Spleen (tissue), 11 donors: ENCODE measurements at regions not wholly inside any gene's neighbourhood (a gene's known extent, or its start where the extent isn't known, plus 50 kb on each side); places are given as distances from the start of the nearest gene placed in this dataset.
"Not testable (repeated sequence)": the region's sequence is repeated elsewhere in the genome, so short reads cannot be mapped to it uniquely, and the experiment has no call there.

Experiments
- DNase-seq: peaks from one replicate; pipeline ENCODE4 v3.0.0-alpha.2; 2020
- H3K27ac ChIP-seq, 8 donors: fragments of 200-600 bp; sonication (generic) in 7 of 8; 1 replicate in 4 of 8; 2 replicates in 4 of 8; pipeline versions ENCODE4 v1.5.0 to v1.8.0; 2016 to 2021; ENCODE audit warnings: inconsistent platforms in 4 of 8, mild to moderate bottlenecking in 4 of 8, moderate library complexity in 1 of 8
- H3K27me3 ChIP-seq, 7 donors: fragments of 200-600 bp; sonication (generic) in 6 of 7; replicated peaks in 1 of 7; 1 replicate in 4 of 7; 2 replicates in 3 of 7; pipeline versions ENCODE4 v1.5.0 to v1.8.0; 2016 to 2021; ENCODE audit warnings: inconsistent platforms in 3 of 7, mild to moderate bottlenecking in 1 of 7
- H3K36me3 ChIP-seq, 6 donors: fragments of 200-600 bp; sonication (generic) in 5 of 6; 1 replicate in 4 of 6; 2 replicates in 2 of 6; pipeline versions ENCODE4 v1.5.0 to v1.8.0; 2016 to 2021; ENCODE audit warnings: inconsistent platforms in 2 of 6
- H3K4me1 ChIP-seq, 6 donors: fragments of 200-600 bp; sonication (generic) in 5 of 6; 1 replicate in 3 of 6; 2 replicates in 3 of 6; pipeline versions ENCODE4 v1.5.0 to v1.8.0; 2016 to 2021; ENCODE audit warnings: inconsistent platforms in 3 of 6
- H3K4me3 ChIP-seq, 8 donors: fragments of 200-600 bp; sonication (generic) in 7 of 8; 1 replicate in 4 of 8; 2 replicates in 4 of 8; pipeline versions ENCODE4 v1.5.0 to v1.8.0; 2016 to 2021; ENCODE audit warnings: inconsistent platforms in 4 of 8, mild to moderate bottlenecking in 4 of 8, moderate library complexity in 2 of 8
- H3K9me3 ChIP-seq, 8 donors: fragments of 200-600 bp; sonication (generic) in 7 of 8; 1 replicate in 4 of 8; 2 replicates in 4 of 8; pipeline versions ENCODE4 v1.5.0 to v1.8.0; 2016 to 2021; ENCODE audit warnings: inconsistent platforms in 4 of 8
- WGBS, 5 donors: extraction: QIAGEN DNeasy Blood & Tissue Kit in 3 of 5; methylation state at CpG; one replicate each; pipeline versions ENCODE4 v1.1.5 to v1.1.7; 2013 to 2018; 5-methylcytosine and 5-hydroxymethylcytosine counted together
- intact Hi-C: fragments of 100-400 bp; cut with DNase I; formaldehyde crosslinking; loops from one replicate; pipeline ENCODE4 v1.15.0; 2023; ENCODE audit warnings: low total_unique reads
- donor health status: healthy with polysubstance abuse.
- donor health status: DM: no; HTN: no; CAD: no; lungs with moderate emphysema.
- donor health status: DM: no; HTN: no; CAD: no.
- donor health status: Bipolar disorder and iron deficiency.
- donor health status: healthy.
- donor health status: DM: no; HTN: no; CAD: no.
- donor health status: DM: yes; HTN: yes; CAD: no.

DNA sequence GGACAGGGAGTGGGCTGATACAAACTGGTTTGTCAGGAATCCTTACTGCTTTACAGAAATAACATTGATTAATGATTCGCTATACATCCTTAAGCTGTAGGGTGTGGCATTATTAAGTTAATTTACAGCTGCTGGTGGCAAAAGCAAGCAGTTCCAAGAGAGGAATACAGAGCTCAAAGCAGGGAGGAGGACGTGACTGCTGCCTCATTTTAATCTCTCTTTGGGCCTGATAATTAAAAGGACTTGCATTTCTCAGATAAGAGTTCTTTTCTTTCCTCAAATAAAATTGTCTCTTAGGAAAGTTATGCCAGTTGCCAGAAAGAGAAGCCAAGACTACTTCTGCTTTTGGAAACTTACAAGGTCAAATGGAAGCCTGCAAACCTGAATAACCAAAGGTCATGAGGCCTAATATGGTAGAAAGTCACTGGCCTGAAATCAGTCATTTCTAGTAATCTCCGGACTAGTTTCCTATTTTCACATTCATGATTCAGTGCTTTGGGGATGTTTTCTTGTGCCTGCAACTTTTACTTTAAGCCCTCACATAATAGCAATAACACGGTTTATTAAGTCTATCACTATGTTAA lies 426.2 kb upstream of the SPATA31A3 start:
- H3K36me3 ChIP-seq, intact Hi-C loops, H3K9me3 ChIP-seq, H3K4me1 ChIP-seq, H3K27ac ChIP-seq, DNase-seq, H3K4me3 ChIP-seq, H3K27me3 ChIP-seq: not testable (repeated sequence)
- WGBS, 5 donors, result no CpG with 5 or more reads among the region's 4 CpGs

DNA sequence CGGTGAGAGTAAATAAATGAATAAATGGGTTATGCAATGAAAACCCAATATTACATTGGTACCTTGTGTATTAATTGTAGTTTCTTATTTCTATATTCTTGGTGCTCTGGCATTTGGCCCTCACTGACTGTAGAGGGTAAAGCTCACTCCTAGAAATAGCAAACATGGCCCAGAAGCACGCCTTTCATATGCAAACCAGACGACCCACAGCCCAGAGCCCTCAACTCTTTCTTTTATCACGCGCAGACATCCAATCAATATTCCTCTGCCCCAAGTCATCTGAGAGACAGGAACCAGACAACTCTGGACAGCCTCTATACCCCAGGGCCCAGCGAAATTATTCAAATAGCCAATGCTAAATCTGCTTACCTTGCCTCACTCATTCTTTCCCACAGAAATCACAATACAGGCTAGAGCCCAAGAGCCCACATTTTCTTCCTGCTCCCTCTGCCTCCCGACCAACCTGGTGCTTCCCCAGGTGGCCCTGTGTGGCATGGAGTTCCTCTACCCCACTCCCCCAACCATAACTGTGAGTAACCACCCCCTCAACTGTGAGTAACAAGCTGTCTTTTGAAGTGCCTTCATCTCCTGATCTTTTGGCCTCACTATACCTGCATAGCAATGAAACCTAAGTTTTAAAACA lies 425.1 kb upstream of the SPATA31A3 start:
- H3K4me3 ChIP-seq, H3K4me1 ChIP-seq, intact Hi-C loops, H3K9me3 ChIP-seq, DNase-seq, H3K27me3 ChIP-seq, H3K36me3 ChIP-seq, H3K27ac ChIP-seq: not testable (repeated sequence)
- WGBS, 5 donors, result 78 to 100% (median 95%) methylated on average over 1 of the region's 7 CpGs

GRCh38 chr9:67416639-67417038 lies 424.3 kb upstream of the SPATA31A3 start:
- H3K27ac ChIP-seq, H3K9me3 ChIP-seq, DNase-seq, H3K4me1 ChIP-seq, H3K27me3 ChIP-seq, H3K36me3 ChIP-seq, intact Hi-C loops, H3K4me3 ChIP-seq: not testable (repeated sequence)
- WGBS, 5 donors, result 40 to 76% (median 73%) methylated on average over 1 to 3 of the region's 6 CpGs

DNA sequence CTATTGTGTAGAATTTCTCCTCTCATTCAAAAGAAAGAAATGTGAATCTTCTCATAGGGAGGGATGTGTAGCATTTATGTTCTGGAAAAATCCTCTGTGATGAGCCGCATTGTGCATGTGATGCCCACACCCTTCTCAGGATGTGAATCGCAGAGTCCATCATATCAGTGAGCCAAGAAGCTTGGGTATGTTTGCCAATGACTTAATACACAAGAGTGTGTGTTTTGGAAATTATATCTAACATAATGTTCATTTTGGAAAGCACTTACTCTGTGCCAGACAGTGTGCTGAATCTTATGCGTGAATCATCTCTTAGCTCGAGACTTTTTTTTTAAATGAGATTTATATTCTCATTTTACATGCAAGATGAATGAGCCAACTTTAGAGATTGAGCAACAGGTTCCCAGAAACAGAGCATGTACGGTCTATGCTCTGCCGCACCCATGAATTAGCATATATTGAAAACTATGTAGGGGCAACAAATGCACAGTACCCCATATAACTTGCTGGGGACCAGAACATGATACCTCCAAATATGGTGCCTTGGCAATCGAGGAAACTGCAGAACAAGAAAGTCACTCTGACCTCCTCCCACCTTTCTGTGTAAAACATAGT lies 418.4 kb upstream of the SPATA31A3 start:
- intact Hi-C loops, DNase-seq, H3K27ac ChIP-seq, H3K4me3 ChIP-seq, H3K9me3 ChIP-seq, H3K4me1 ChIP-seq, H3K27me3 ChIP-seq, H3K36me3 ChIP-seq: not testable (repeated sequence)
- WGBS, 5 donors, result 58 to 70% (median 65%) methylated on average over 3 to 5 of the region's 7 CpGs

- H3K4me3 ChIP-seq, H3K27me3 ChIP-seq, H3K27ac ChIP-seq, H3K4me1 ChIP-seq, H3K36me3 ChIP-seq, DNase-seq, intact Hi-C loops, H3K9me3 ChIP-seq: not testable (repeated sequence)
- WGBS, 5 donors, result no CpG with 5 or more reads among the region's 4 CpGs
Observed at GRCh38 chr9:67403739-67404138, 411.4 kb upstream of the SPATA31A3 start.

- intact Hi-C loops, DNase-seq, H3K4me1 ChIP-seq, H3K27me3 ChIP-seq, H3K36me3 ChIP-seq, H3K4me3 ChIP-seq, H3K27ac ChIP-seq, H3K9me3 ChIP-seq: not testable (repeated sequence)
- 64 to 76% (median 66%) methylated on average over 2 of the region's 2 CpGs for WGBS, 5 donors
Observed at GRCh38 chr9:67397731-67398130, 405.4 kb upstream of the SPATA31A3 start.

- H3K4me3 ChIP-seq, H3K27ac ChIP-seq, H3K36me3 ChIP-seq, H3K9me3 ChIP-seq, intact Hi-C loops, DNase-seq, H3K4me1 ChIP-seq, H3K27me3 ChIP-seq: not testable (repeated sequence)
- no CpG with 5 or more reads among the region's 5 CpGs for WGBS, 5 donors
Observed at GRCh38 chr9:67394782-67395181, 402.4 kb upstream of the SPATA31A3 start.

- H3K27ac ChIP-seq, H3K4me1 ChIP-seq, H3K9me3 ChIP-seq, H3K4me3 ChIP-seq, H3K27me3 ChIP-seq, H3K36me3 ChIP-seq, intact Hi-C loops, DNase-seq: not testable (repeated sequence)
- 54% methylated on average over 2 of the region's 4 CpGs; no CpG with 5 or more reads in 4 of the 5 donors for WGBS, 5 donors
Observed at GRCh38 chr9:67394038-67394437, 401.7 kb upstream of the SPATA31A3 start.

GRCh38 chr9:67369664-67370063 lies 377.3 kb upstream of the SPATA31A3 start:
- H3K9me3 ChIP-seq, intact Hi-C loops, DNase-seq, H3K4me1 ChIP-seq, H3K4me3 ChIP-seq, H3K36me3 ChIP-seq, H3K27me3 ChIP-seq, H3K27ac ChIP-seq: not testable (repeated sequence)
- WGBS, 5 donors, result no CpG with 5 or more reads among the region's 2 CpGs

DNA sequence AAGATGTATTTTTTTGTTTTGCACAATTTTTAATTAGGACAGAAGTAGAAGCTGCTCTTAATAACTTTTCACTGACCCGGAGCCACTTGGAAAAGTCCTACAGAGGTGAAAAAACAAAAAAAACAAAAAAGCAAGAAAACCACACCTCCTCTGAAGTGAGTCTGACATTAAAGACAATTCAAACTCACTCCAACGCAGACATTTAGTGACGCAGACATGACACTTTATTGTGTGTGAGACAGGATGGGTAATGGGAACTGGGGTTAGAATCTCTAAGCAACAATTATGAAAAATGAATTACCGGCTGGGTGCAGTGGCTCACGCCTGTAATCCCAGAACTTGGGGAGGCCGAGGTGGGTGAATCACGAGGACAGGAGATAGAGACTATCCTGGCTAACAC lies 370.0 kb upstream of the SPATA31A3 start:
- H3K9me3 ChIP-seq, H3K27ac ChIP-seq, DNase-seq, H3K4me1 ChIP-seq, H3K27me3 ChIP-seq, H3K36me3 ChIP-seq, H3K4me3 ChIP-seq, intact Hi-C loops: not testable (repeated sequence)
- WGBS, 5 donors, result no CpG with 5 or more reads among the region's 7 CpGs

DNA sequence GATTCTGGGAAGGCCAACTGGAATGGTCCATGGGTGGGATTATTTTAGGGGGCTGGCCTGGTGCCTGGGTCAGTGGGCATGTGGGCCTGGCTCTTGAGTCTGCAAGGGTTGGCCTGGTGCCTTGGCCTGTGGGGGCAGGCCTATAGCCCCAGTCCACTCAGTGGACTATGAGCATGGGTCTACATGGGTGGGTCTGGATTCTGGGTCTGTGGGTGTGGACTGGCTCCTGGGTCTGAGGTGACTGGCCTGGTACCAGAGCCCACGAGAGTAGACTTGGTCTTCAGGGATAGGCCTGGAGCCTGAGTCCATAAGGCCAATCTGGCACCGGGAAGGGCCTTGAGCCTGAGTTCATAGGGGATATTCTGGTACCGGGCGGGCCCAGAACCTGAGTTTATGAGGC lies 361.6 kb upstream of the SPATA31A3 start:
- H3K27me3 ChIP-seq, H3K4me1 ChIP-seq, DNase-seq, H3K27ac ChIP-seq, H3K4me3 ChIP-seq, intact Hi-C loops, H3K36me3 ChIP-seq, H3K9me3 ChIP-seq: not testable (repeated sequence)
- WGBS, 5 donors, result no CpG with 5 or more reads among the region's 4 CpGs
